ENCODE measurements at regions not wholly inside any gene's neighbourhood (a gene's known extent, or its start where the extent isn't known, plus 50 kb on each side); places are given as distances from the start of the nearest gene placed in this dataset.

- TF ChIP-seq CTCF (conservative IDR thresholded peaks at IDR 0.05 in 1 of 2, IDR thresholded peaks at IDR 0.05 in 1 of 2; ENCODE audit: low read depth in 1 of 2, low read length in 2 of 2) (no peak), EZH2 (IDR thresholded peaks at IDR 0.05; ENCODE audit: low read length, missing control alignments) (no peak)
These were observed 351.9 kb downstream of the GALR1 start for GRCh38 chr18:77601567-77601966.

Data from fibroblast of lung (primary cell).